ENCODE measurements at regions not wholly inside any gene's neighbourhood (a gene's known extent, or its start where the extent isn't known, plus 50 kb on each side); places are given as distances from the start of the nearest gene placed in this dataset.

GRCh38 chr22:47335958-47336357, 573.5 kb downstream of the TBC1D22A start:
- in situ Hi-C loops (cut with HindIII; ENCODE audit: low sequenced_read_pairs) = no loop called here

DNA sequence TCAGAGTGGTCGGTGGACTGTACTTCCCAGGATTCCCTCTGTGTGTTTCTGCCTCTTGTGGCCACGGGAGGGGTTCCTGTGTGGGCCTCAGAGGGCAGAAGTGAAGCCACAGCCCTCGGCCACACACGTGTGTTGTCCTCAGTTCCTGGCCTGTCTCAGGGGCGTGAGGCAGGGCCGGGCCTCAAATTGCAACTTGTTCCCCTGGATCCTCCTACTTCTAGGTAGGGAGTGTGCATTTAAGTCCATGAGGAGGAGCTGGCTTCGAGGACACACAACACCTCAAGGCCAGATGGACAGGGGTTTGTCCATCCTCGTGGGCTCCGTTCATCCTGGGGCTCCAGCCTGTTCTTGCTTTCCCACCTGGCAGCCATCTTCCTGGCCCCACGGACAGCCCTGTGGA, 573.0 kb downstream of the TBC1D22A start:
- in situ Hi-C loops (cut with HindIII; ENCODE audit: low sequenced_read_pairs) = no loop called here

DNA sequence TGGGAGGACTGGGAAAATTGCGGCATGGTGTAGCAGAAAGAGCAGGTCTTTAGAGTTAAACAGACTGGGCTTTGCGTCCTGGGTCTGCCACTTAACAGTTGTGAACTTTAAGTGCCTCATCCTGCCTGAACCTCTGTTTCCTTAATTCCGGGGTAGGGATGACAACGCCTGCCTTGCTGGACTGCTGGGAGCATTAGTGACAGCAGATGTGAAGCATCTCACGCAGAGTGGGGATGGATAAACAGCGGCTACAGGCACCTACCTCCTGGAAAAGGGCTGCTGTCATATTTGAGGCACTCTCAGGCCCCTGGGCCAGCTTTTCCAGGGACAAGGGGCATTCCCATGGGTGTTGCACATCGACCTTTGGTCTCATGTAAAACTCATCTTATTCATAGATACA, 572.2 kb downstream of the TBC1D22A start:
- in situ Hi-C loops (cut with HindIII; ENCODE audit: low sequenced_read_pairs) = no loop called here

GRCh38 chr22:47333625-47334024, 571.2 kb downstream of the TBC1D22A start:
- in situ Hi-C loops (cut with HindIII; ENCODE audit: low sequenced_read_pairs) = no loop called here

DNA sequence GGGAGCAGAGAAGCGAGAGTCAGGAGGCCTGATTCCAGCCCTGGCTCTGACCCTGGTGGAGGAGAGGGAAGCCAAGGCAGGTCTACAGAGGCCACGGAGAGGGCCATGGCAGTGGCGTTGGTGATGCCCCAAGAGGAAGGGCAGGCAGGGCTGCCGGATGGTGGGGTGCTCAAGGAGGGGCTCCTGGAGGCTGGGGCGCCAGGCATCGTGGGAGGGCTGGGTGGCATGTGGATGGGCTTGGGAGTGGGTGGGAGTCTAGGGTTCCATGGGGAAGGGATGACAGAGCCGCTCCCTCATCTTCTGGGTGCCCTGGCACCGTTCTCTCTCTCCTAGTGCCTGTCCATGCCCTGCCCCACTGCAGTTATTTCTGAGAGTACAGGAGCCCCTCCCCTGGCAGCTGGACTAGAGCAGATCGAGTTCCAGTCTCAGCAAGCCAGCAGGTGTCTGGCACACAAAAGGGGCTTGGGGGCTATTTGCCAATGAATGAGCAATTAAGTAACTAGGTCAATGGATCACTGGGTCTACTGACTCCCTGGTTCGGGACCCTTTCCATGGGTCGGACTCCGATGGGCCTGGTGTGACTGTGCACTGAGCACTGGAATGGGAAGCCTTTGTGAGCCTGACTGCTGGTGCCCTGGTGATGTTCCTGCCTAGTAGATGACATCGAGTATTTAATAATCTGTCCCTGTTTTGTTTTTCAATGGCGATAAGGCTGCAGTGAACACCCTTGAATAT, 570.0 kb downstream of the TBC1D22A start:
- in situ Hi-C loops (cut with HindIII; ENCODE audit: low sequenced_read_pairs) = no loop called here

DNA sequence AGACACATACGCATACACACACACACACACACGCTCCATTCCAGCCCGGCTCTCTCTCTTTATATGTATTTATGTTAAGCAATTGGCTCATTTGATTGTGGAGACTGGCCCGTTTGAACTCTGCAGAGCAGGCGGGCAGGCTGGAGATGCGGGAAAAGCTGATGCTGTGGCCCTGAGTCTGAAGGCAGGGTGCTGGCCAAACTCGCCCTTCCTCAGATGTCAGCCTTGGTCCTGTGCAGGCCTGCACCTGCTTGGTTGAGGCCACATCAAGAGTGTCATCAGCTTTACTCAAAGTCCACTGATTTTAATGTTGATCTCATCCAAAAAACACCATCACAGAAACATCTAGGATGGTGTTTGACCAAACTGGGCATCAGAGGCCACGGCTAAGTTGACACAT, 569.3 kb downstream of the TBC1D22A start:
- in situ Hi-C loops (cut with HindIII; ENCODE audit: low sequenced_read_pairs) = no loop called here

DNA sequence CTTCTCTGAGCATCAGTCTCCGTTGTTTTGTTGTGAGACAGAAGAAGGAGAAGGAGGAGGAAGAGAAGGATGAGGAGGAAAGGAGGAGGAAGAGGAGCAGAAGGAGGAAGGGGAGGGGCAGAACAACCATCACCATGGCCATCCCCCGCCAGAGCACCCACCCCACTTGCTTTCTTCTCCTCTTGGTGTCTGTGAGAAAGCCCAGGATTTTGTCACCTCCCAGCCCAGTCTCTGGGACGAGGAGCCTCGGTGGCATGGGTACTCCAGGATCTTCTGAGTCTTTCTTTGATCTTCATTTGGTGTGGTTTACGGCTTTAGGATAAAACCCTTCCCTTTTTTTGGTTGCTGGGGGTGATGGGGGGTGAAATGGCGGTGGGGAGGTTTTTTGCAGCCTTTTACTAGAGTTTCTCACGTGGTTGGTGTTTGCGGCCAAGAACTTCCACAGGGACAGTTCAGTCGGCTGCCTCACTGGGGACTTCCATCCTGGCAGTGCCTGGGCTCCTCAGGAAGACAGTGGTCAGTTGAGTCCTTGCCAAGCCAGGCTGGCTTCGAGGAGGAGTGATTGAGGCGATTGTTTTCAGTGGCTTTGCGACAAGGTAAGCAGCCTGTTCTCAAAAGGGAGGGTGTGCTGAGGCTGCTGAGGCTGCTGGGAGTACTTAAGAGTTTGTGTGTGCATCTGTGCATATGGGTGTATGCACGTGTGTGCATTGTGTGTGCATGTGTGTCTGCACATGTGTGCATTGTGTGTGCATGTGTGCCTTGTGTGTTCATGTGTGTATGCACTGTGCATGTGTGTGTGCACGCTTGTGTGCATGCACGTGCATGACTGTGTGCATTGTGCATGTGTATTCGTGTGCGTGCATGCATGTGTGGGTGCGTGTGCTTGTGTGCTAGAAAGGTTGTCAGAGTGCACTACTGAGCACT, 567.5 kb downstream of the TBC1D22A start:
- in situ Hi-C loops (cut with HindIII; ENCODE audit: low sequenced_read_pairs) = no loop called here

GRCh38 chr22:47328550-47329243, 566.2 kb downstream of the TBC1D22A start:
- in situ Hi-C loops (cut with HindIII; ENCODE audit: low sequenced_read_pairs) = no loop called here

GRCh38 chr22:47327241-47327640, 564.8 kb downstream of the TBC1D22A start:
- in situ Hi-C loops (cut with HindIII; ENCODE audit: low sequenced_read_pairs) = no loop called here

- in situ Hi-C loops (cut with HindIII; ENCODE audit: low sequenced_read_pairs) = no loop called here
Observed at GRCh38 chr22:47325249-47325648, 562.8 kb downstream of the TBC1D22A start.

- in situ Hi-C loops (cut with HindIII; ENCODE audit: low sequenced_read_pairs) = no loop called here
Observed at GRCh38 chr22:47324435-47324990, 562.1 kb downstream of the TBC1D22A start.

GRCh38 chr22:47323518-47323917, 561.1 kb downstream of the TBC1D22A start:
- in situ Hi-C loops (cut with HindIII; ENCODE audit: low sequenced_read_pairs) = no loop called here

- in situ Hi-C loops (cut with HindIII; ENCODE audit: low sequenced_read_pairs) = no loop called here
Observed at GRCh38 chr22:47322854-47323253, 560.4 kb downstream of the TBC1D22A start.

DNA sequence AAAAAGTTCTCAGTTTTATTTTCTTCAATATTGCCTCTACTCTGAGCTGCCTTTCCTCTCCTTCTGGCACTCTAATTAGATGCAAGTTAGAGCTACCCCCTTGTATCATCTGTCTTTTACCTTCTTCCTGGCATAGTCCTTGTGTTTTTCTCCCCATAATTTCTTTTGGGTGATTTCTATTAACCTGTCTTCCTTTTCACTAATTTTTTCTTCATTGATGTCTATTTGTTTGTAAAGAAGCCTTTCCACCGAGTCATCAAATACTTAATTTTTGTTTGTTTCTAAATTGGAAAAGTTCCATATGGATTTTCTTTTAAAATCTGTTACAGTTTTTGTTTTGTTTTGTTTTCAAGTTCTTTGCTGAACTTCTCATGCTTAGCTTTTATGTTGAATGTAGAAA, 558.1 kb downstream of the TBC1D22A start:
- in situ Hi-C loops (cut with HindIII; ENCODE audit: low sequenced_read_pairs) = no loop called here

DNA sequence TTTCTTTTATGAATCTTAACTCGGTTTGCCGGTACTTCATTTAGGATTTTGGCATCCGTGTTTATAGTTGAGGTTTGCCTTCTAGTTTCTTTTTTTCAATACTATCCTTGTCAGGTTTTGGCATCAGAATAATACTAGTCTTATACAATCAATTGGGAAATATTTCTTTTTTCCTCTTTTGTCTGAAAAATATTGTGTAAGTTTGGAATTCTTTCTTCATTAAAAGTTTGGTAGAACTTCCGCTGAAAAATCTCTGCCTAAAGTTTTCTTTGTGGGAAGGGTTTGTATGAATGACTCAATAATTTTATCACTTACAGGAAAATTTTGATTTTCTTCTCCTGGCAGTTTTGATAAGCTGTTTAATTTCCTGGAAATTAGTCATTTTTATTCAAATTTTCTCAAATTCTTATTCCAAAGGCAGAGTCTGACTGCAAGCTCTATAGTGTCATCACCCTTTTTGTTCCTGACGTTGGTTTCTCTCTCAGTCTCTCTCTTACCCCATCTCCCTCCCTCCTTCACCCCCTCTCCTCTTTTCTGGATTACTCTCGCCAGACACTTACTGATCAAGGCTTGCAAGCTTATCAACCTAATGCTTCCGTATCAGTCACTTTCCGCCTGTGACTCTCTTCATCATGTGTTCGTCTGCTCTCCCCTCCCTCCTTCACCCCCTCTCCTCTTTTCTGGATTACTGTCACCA, 555.7 kb downstream of the TBC1D22A start:
- in situ Hi-C loops (cut with HindIII; ENCODE audit: low sequenced_read_pairs) = no loop called here

DNA sequence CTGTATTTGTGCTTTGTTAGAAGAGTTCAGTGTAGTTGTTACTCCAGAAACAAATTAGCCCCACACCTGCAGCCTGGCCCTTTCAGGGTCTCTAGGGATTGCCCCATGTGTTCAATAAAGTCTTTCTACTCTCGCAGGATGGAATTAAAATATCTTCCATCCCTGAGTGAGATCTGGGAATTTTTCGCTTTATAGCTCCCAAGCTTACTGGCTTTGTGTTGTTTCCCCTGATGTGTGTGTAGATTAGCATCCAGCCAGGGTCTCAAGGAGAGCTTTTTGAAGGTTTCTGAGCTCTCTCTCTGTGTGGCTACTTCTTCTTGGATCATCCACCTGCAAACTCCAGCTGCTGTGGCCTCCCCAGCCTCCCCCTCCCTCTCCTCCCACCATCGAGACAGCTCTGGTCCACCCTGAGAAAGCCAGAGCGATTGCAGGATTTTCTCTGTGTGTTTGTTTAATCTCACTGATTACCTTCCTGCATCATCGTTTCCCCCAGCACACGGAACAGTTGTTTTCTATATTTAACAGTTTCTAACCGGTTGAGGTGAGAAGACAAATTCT, 553.5 kb downstream of the TBC1D22A start:
- in situ Hi-C loops (cut with HindIII; ENCODE audit: low sequenced_read_pairs) = no loop called here

GRCh38 chr22:47310601-47311000, 548.2 kb downstream of the TBC1D22A start:
- in situ Hi-C loops (cut with HindIII; ENCODE audit: low sequenced_read_pairs) = no loop called here

- in situ Hi-C loops (cut with HindIII; ENCODE audit: low sequenced_read_pairs) = no loop called here
Observed at GRCh38 chr22:47309946-47310345, 547.5 kb downstream of the TBC1D22A start.

- in situ Hi-C loops (cut with HindIII; ENCODE audit: low sequenced_read_pairs) = no loop called here
Observed at GRCh38 chr22:47309476-47309875, 547.0 kb downstream of the TBC1D22A start.

DNA sequence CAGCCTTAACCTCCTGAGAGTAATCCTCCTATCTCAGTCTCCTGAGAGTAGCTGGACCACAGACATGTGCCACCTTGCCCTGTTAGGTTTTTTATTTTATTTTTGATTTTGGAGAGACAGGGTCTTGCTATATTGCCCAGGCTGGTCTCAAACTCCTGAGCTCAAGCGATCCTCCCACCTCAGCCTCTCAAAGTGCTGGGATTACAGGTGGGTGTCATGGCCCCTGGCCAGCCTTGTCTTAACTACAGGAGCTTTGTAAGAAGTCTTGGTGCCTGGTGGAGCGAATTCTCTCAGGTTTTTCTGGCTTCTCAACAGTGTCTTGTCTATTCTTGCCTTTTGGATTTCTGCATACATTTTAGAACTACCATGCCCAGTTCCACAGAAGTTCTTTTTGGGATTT, 546.4 kb downstream of the TBC1D22A start:
- in situ Hi-C loops (cut with HindIII; ENCODE audit: low sequenced_read_pairs) = no loop called here

Measured in DLD1 (cell line).